ENCODE measurements at regions not wholly inside any gene's neighbourhood (a gene's known extent, or its start where the extent isn't known, plus 50 kb on each side); places are given as distances from the start of the nearest gene placed in this dataset.

DNA sequence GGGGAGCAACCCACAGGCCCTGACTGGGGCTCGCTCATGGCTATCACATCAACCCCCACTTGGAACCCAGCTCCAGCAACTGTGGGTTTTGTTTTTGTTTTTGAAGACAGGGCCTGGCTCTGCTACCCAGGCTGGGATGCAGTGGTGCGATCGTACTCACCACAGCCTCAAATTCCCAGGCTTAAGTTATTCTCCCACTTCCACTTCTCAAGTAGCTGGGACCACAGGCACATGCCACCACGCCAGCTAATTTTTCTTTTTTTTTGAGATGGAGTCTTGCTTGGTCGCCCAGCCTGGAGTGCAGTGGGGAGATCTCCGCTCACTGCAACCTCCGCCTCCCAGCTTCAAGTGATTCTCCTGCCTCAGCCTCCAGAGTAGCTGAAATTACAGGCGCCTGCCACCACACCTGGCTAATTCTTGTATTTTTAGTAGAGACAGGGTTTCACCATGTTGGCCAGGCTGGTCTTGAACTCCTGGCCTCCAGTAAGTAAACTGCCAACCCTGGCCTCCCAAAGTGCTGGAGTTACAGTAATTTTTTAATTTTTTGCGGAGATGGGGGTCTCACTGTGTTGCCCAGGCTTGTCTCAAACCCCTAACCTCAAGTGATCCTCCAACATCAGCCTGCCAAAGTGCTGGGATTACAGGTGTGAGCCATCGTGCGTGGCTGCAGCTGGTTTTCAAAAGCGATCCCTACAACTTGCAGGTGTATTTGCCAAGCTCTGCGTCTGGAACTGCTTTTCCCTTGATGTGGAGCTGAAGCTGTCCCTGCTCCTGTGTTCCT lies 228.7 kb downstream of the SKIDA1 start:
- Histone ChIP-seq H3K27ac (ENCODE audit: low read length) (no peak overlapping the region), H3K9ac (ENCODE audit: low read depth, low read length) (no peak overlapping the region), H3K4me1 (ENCODE audit: insufficient read depth, low read length) (no peaks in the 10 kb centered on the region), H3K4me2 (ENCODE audit: insufficient read depth, low read length) (no peak overlapping the region), H3K4me3 (ENCODE audit: low read depth in 1 of 2, low read length in 2 of 2) (no peak overlapping the region), H3K79me2 (ENCODE audit: insufficient read depth, low read length) (no peaks in the 10 kb centered on the region), H3K9me3 (ENCODE audit: insufficient read depth, low read length, severe bottlenecking) (no peaks in the 10 kb centered on the region), H3K27me3 (ENCODE audit: insufficient read depth, low read length, poor library complexity) (no peaks in the 10 kb centered on the region), H4K20me1 (ENCODE audit: insufficient read depth, low read length) (no peaks in the 10 kb centered on the region), H3K36me3 (ENCODE audit: insufficient read depth, low read length) (no peaks in the 10 kb centered on the region), H2AFZ (ENCODE audit: low read depth, low read length) (no peak overlapping the region)
- ATAC-seq (ENCODE audit: insufficient read depth, low read depth) = no peak
- TF ChIP-seq, protein P1, sequence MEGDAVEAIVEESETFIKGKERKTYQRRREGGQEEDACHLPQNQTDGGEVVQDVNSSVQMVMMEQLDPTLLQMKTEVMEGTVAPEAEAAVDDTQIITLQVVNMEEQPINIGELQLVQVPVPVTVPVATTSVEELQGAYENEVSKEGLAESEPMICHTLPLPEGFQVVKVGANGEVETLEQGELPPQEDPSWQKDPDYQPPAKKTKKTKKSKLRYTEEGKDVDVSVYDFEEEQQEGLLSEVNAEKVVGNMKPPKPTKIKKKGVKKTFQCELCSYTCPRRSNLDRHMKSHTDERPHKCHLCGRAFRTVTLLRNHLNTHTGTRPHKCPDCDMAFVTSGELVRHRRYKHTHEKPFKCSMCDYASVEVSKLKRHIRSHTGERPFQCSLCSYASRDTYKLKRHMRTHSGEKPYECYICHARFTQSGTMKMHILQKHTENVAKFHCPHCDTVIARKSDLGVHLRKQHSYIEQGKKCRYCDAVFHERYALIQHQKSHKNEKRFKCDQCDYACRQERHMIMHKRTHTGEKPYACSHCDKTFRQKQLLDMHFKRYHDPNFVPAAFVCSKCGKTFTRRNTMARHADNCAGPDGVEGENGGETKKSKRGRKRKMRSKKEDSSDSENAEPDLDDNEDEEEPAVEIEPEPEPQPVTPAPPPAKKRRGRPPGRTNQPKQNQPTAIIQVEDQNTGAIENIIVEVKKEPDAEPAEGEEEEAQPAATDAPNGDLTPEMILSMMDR (IDR thresholded peaks at IDR 0.05; ENCODE audit: borderline replicate concordance, extremely low read depth, low read length, poor library complexity, severe bottlenecking) = no peak
- no peak for TF ChIP-seq EZH2 (IDR thresholded peaks at IDR 0.05; ENCODE audit: borderline replicate concordance, low read depth, low read length, severe bottlenecking)
- DNase-seq = no peak

GRCh38 chr10:21293518-21294356 lies 231.7 kb downstream of the SKIDA1 start:
- Histone ChIP-seq H3K79me2 (ENCODE audit: insufficient read depth, low read length) (no peaks in the 10 kb centered on the region), H3K9me3 (ENCODE audit: insufficient read depth, low read length, severe bottlenecking) (no peaks in the 10 kb centered on the region), H4K20me1 (ENCODE audit: insufficient read depth, low read length) (no peaks in the 10 kb centered on the region), H2AFZ (ENCODE audit: low read depth, low read length) (no peak overlapping the region), H3K9ac (ENCODE audit: low read depth, low read length) (no peak overlapping the region), H3K27ac (ENCODE audit: low read length) (no peak overlapping the region), H3K4me3 (ENCODE audit: low read depth in 1 of 2, low read length in 2 of 2) (no peak overlapping the region), H3K36me3 (ENCODE audit: insufficient read depth, low read length) (no peaks in the 10 kb centered on the region), H3K4me1 (ENCODE audit: insufficient read depth, low read length) (no peaks in the 10 kb centered on the region), H3K27me3 (ENCODE audit: insufficient read depth, low read length, poor library complexity) (peaks cover 3% of the 10 kb centered on the region), H3K4me2 (ENCODE audit: insufficient read depth, low read length) (no peak overlapping the region)
- ATAC-seq (ENCODE audit: insufficient read depth, low read depth) (no peak), DNase-seq (no peak)
- TF ChIP-seq EZH2 (IDR thresholded peaks at IDR 0.05; ENCODE audit: borderline replicate concordance, low read depth, low read length, severe bottlenecking) = no peak
- TF ChIP-seq, protein P1 (IDR thresholded peaks at IDR 0.05; ENCODE audit: borderline replicate concordance, extremely low read depth, low read length, poor library complexity, severe bottlenecking) = no peak

- Histone ChIP-seq H4K20me1 (ENCODE audit: insufficient read depth, low read length) (no peaks in the 10 kb centered on the region), H3K79me2 (ENCODE audit: insufficient read depth, low read length) (no peaks in the 10 kb centered on the region), H2AFZ (ENCODE audit: low read depth, low read length) (no peak overlapping the region), H3K27me3 (ENCODE audit: insufficient read depth, low read length, poor library complexity) (peaks cover 3% of the 10 kb centered on the region), H3K9me3 (ENCODE audit: insufficient read depth, low read length, severe bottlenecking) (no peaks in the 10 kb centered on the region), H3K4me2 (ENCODE audit: insufficient read depth, low read length) (no peak overlapping the region), H3K36me3 (ENCODE audit: insufficient read depth, low read length) (no peaks in the 10 kb centered on the region), H3K27ac (ENCODE audit: low read length) (no peak overlapping the region), H3K9ac (ENCODE audit: low read depth, low read length) (no peak overlapping the region), H3K4me3 (ENCODE audit: low read depth in 1 of 2, low read length in 2 of 2) (no peak overlapping the region), H3K4me1 (ENCODE audit: insufficient read depth, low read length) (no peaks in the 10 kb centered on the region)
- ATAC-seq (ENCODE audit: insufficient read depth, low read depth) (no peak), DNase-seq (no peak)
- TF ChIP-seq, protein P1 (IDR thresholded peaks at IDR 0.05; ENCODE audit: borderline replicate concordance, extremely low read depth, low read length, poor library complexity, severe bottlenecking) = no peak
- no peak for TF ChIP-seq EZH2 (IDR thresholded peaks at IDR 0.05; ENCODE audit: borderline replicate concordance, low read depth, low read length, severe bottlenecking)
Observed at GRCh38 chr10:21292763-21293517, 232.5 kb downstream of the SKIDA1 start.

All from DND-41 (cell line).